Stimulated activated CD4-positive, alpha-beta T cell treated with anti-CD3 and anti-CD28 coated beads, Interleukin-4, amount 100 ng/mL, for 1 hour (primary cell): ENCODE measurements at regions not wholly inside any gene's neighbourhood (a gene's known extent, or its start where the extent isn't known, plus 50 kb on each side); places are given as distances from the start of the nearest gene placed in this dataset.

Source experiments
- DNase-seq: peaks from one replicate; pipeline ENCODE4 v3.0.0-alpha.2; 2020

GRCh38 chr10:44689368-44689767 lies 221.8 kb upstream of the TMEM72 start:
- DNase-seq: no peak

DNA sequence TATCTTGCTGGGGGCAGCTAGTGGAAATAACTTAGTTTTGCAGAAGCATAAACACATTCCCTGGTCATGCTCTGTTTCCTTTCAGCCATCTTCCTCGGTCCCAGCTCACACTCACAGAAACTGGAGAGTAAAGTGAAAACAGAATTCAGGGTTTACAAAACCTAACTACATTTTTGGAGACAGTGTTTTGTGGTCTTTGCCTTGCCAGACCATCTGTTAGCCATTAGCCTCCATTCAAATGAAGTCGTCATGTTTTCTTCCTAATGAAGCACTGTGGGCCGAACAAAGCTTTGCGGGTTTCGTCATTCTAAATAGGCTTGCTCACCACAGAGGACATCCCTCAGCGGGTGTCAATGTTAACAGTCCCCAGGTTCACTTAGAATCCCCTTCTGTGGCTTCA lies 214.6 kb upstream of the TMEM72 start:
- DNase-seq: no peak

DNA sequence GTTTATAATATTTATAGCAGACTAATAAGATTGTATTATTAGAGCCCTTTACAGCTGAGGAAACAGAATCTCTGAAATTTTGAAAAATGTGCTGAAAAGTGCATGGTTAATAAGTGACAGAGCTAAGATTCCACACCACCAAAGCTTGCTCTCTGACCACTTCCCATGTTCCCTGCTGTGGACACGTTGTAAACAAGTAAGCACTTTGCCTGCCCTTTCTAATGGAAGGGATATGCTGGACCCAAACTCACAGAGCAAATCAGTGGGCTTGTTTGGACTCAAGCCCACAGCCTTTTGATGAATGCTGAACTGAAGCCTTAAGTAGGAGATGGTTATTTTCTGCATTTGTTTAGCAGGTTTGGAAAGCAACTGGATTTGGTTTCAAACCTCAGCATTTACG lies 214.0 kb upstream of the TMEM72 start:
- no peak for DNase-seq

GRCh38 chr10:44702531-44702930 lies 208.6 kb upstream of the TMEM72 start:
- DNase-seq: no peak

DNA sequence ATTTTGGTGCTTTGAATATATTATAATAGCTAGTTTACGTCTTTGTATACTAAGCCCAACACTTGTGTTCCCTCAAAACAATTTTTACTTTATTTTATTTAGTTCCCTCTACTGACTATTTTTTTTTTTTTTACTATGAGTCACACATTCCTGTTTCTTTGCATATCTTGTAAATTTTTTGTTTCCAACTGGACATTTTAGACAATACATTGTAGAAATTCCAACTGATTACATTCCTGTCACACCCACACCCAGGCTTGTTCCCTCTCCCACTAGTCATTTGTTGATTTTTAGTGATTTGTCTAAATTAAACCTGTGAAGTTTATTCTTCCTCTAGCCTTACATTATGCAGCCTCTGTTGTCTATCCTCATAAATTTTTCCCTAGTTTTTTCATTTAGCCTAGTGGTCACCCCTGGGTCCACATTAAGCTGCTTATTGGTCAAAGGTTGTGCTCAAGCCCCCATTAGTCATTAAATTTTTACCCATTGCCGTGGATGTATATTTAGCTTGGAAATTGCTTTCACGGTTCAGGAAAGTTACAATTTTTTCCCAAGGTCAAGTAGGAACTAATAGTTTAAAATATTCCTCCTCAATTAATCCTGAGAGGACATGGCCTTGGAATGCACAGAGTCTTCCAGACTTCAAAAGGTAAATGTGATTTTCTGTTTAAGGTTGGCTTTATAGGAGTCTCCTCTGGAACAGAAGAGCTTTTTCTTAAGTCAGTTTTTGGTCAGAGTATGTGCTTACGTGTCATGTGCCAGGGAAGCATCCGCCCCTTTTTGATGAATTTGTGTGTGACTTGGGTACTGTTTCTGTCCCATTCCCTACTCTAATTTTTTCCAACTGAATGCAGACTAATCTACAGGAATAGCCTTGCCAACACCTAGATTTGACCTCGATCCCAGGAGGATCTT lies 207.6 kb upstream of the TMEM72 start:
- no peak for DNase-seq

- no peak for DNase-seq
Observed at GRCh38 chr10:44704616-44705015, 206.5 kb upstream of the TMEM72 start.

DNA sequence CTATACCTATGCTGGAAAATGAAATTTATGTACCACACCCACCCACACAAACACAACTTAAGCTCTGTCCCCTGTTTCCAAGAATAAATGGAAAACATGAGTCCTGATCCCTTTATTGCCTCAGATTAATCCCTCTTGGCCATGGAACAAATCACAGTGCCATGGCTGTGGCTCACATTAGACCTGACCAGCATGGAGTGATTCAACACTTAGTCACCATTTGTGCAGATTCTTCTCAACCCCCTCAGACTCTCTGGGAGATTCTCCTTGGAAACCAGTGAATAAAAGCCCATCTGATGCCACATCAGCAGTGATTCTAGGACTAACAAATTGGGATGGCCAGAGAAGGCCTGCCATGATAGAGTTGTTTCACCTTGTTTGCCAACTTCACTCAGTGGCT lies 204.4 kb upstream of the TMEM72 start:
- DNase-seq: no peak

DNA sequence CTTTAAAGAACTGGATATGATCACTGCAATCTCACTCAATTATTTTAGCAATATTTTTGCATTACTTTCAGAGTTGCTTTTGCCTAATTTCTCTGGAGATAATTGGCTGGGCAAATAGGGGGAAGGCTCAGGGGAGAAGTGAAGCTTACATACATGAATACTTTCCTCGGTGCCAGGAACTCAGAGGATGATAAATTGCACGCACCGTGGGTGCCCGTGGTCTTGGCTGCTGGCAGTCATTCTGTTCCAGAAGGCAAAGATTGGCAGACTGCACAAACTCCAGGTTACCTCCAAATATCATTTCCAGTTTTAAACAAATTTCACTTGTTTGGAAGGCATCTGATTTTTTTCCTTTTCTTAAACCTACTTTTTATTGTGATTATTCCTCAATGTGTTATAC lies 197.8 kb upstream of the TMEM72 start:
- DNase-seq: no peak

DNA sequence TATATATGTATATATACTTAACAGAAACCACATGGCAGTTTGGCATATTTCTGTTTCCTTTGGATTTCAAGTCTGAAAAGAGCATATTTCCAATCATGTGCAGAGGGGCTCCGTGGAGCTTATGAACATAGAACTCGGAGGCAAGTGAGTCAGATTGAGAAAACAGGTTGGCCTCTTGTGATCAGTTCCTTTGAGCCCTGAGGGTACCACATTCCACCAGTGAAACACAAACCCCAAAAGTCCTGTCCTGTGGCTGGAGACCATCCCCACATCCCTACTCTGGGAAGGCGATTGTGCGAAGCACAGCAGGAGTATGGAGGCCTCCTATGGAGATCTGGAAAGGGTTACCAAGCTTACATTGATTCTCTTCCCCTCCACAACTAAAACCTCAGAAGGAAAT lies 196.7 kb upstream of the TMEM72 start:
- no peak for DNase-seq

DNA sequence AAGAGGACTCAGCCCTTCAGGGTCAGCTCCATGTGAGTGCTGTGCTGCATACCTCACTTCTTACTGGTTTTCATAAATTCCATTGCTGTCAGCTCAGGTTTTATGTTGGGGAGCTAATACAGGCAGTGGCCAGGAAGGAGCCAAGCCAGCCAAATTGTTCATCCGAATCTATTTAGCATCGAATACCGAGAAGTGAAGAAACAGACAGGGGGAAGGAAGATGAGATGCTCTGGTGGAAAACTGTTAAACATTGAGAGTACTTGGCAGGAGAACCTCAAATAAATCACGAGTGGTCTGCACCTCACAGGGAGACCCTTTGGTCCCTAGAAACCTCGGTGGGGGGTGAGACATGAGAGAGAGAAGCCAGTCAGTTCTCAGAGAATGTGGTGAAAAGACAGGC lies 196.0 kb upstream of the TMEM72 start:
- no peak for DNase-seq

DNA sequence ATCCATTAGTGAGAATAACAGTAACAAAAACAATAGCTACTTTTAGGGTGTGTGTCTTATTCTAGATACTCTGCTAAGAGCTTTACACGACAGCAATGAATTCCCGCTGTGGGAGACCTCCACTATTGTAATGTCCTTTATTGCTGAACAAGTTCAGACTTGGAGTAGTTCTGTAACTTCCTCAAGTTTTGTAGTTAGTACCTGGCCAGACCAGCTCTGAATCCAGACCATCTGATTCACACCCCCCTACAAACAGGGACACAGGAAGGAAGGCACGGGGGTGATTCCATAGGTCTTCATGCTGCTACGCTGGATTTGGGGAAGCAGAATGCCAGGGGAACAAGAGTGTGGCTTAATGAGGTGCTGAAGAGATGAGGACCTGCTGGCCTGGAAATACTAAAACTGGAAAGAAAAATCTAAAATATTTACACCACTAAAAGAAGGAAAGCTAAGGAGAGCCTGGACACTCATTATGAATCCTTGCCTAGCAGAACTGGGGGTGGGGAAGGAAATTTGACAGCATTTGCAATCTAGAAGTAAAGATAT lies 194.6 kb upstream of the TMEM72 start:
- no peak for DNase-seq

GRCh38 chr10:44723082-44723481 lies 188.1 kb upstream of the TMEM72 start:
- DNase-seq: no peak

DNA sequence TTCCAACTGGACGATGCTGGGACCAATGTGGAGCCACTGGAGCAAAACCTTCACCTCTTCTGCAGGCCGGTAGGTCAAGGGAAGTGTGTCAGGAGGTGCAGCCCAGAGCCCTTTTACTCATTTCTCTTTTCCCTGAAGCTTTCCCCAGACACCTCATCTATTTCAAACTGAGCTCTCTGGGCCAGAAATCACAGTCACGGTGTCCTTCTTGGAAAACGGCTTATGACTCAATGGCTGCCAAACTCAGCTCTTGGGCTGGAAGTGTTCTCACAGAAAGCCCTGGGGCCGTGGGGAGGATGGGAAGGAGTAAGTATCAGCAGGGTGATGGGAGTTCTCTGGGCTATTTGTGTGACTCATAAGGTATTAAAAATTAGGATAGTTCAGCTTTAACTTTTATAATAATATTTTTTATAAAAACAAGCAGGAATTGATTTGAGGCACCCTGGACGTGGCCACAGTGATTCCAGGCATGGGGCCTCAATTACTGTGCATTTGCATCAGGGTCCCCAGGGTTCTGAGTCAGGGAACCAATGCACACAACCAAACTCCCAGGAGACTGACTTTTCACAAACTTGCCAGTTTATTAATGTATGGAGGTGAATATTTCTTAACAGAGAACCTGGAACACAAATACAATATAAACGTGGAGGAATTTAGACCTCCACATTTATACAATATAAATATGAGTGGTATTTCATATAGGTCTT lies 187.4 kb upstream of the TMEM72 start:
- DNase-seq: no peak

DNA sequence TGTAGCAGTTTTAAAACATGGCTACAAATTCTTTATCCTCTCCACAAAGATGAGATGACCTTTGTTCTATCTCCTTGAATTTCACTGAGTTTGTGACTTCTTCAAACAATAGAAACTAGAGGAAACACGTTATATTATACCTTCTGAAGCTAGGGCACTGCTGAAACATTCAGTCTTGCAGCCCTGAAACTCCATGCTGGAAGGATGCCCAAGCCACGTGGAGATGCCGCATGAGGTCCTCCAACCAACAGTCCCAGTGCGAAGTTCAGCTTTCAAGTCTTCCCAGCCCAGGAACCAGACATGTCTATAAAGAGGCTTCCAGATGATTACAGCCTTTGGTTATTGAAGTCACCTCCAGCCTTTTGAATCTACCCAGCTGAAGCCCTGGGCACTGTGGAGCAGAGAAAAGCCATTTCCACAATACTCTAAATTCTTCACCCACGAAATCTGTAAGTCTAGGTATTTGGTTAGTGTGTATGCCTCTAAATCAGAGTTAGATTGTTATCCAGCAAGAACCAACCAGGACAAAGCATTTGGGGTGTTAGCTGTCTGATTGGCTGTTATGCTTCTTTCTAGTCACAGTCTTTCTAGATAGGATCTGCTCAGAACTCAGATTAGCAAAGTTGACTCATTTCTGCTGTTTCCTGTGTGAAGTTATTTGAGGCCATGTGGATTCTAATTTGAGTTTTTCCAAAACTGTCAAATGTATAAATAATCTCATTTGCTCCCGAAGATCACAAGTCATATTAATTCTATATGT lies 186.5 kb upstream of the TMEM72 start:
- DNase-seq: no peak

GRCh38 chr10:44725404-44725803 lies 185.7 kb upstream of the TMEM72 start:
- no peak for DNase-seq

- no peak for DNase-seq
Observed at GRCh38 chr10:44731283-44731682, 179.9 kb upstream of the TMEM72 start.

DNA sequence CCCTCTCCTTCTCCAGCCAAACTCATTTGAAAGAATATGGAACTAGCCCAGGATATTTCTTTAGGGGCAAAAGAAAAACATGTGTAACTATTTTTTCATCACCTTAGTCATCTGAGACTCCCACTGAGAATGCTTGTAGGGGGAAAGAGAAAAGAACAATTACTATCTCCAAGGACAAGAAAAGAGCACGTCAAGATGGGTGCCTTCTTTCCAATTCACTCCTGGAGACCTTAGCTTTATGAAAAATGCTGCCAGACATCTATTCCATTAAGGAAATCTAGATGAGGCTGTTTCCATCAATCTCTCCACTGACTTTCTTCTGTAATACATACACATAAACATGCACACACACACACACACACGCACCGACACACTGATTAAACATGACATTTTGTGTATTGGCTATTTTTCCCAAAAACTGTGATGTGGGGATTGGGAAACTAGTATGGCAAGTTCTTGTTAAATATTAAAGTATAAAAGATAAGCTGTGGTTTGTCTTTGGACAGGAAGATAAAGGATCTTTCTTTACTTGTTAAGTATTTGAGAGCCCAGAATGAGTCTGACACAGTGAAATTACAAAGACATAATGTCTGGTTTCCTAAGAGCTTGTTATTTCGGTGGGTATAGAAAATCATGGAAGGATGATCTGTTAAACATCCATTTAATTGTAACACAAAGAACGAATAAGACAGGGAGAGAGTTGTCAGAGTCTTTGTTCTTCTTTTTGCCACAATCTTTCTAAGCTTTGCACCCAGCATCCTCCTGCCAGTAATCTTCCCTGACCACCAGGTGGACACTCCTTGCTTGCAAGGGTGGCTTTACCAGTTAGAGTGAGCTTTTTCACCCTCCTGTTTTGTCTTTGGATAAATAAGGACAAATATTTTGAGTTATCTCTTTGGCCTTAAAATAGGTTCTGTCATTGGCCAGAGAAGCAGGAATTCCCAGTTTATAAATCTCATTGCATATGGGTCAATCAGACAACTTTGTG lies 177.3 kb upstream of the TMEM72 start:
- DNase-seq: no peak

- no peak for DNase-seq
Observed at GRCh38 chr10:44742248-44742647, 168.9 kb upstream of the TMEM72 start.

DNA sequence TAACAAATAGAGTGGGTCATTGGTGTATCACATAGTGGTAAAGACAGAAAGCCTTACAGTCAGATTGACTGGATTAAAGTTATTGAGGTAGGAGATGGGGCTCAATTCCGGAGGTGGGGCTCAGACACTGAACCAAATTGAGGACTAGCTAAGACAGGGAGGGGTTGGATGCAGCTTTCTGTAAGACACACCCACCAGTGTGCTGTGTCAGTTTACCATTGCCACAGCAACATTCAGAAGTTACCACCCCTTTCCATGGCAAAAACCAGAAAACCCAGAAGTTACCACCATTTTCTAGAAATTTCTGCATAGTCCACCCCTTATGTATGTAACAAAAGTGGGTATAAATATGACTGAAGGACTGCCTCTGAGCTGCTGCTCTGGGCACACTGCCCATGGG lies 167.6 kb upstream of the TMEM72 start:
- DNase-seq: no peak

GRCh38 chr10:44745920-44746319 lies 165.2 kb upstream of the TMEM72 start:
- DNase-seq: no peak

DNA sequence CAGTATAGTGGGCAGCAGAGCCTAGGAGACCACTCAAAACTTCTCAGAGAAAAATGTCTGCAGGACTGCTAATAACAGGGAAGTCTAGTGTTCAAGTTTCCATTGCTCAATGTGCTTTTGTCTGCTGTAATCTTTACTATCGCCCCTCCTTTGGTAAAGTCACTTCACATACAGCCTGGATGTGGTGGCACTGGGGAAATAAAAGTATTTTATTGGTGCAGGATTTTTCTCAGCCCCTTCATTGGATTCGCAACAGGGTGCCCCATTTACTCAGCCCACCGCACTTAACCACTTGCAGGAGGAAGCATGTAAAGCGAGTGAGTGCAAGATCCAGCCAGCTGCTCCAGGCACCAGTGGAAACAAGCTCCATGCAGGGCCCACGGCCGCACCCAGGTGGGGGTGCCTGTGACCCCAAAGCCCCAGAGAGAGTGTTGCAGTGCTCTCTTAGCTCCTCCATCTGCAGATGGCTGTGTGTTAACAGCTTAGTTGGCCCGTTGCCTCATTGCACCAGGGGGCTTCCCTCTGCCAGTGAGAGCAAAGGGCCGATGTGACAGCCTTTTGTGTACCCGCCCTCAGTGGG lies 163.5 kb upstream of the TMEM72 start:
- no peak for DNase-seq

DNA sequence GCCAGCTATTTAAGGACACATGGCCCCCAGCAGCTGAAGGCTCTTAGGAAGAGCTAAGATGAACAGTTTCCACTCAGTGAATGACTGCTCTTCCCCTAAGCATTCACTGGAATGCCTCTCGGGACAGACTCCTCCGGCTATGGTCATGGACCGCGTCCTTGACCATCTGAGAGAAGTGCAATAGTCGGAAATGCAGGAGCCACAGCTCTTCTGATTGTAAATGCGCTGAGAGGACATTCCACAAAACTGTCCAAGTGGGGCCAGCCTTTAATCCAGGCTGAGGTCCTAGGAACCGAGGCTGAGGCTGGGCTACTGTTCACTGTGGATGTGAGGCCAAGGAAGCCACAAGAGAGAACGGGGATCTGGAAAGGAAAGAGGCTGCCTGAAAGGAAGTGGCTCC lies 162.0 kb upstream of the TMEM72 start:
- DNase-seq: no peak
